HG02642 (cell line): ENCODE measurements at regions not wholly inside any gene's neighbourhood (a gene's known extent, or its start where the extent isn't known, plus 50 kb on each side); places are given as distances from the start of the nearest gene placed in this dataset.

ENCODE experiments used
- ATAC-seq: cut with Tn5 transposase; IDR thresholded peaks from one replicate; pipeline ENCODE4 v1.9.1; 2021; ENCODE audit warnings: mild to moderate bottlenecking; ENCODE audit not compliant: unreplicated experiment, poor library complexity

- no peak for ATAC-seq
Observed at GRCh38 chr2:236403125-236403524, 138.9 kb upstream of the ASB18 start.

DNA sequence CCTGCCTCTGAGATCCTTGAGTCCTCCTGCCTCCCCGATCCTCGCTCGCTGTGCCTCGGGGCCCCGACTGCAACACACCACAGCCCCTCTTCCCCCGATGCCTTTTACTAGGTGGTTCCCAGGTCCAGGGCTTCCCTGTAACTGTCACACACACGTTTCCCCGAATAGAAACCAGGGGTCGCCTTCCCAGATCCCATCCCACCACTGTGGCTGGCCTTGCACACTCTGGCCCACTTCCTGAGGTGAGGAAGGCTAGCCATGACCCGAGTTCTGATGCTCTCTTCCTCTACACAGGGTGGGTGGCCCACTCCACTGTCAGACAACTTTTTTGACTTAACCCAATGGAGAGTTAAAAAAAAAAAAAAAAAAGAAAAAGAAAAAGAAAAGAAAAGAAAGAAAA lies 139.6 kb upstream of the ASB18 start:
- ATAC-seq: no peak

GRCh38 chr2:236404346-236404745 lies 140.1 kb upstream of the ASB18 start:
- ATAC-seq: no peak

DNA sequence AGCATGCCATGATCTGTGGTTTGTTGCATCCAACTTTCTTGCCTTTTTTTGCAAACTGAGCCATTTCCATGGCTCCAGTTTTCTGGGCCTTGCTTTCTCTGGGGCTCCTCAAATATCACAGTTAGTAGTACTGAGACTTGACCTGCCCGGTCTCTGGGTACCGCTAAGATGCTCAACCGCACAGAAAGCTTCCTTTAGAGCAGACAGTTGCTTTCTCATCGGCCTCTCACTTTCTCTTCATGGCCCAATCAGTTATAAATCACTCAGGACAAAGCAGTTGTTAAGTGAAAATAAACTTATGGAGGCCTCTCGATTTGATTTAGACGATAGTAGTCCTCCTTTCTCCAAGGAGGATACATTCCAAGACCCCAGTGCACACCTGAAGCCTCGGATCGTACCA lies 141.2 kb upstream of the ASB18 start:
- no peak for ATAC-seq

- ATAC-seq: no peak
Observed at GRCh38 chr2:236408090-236408489, 143.9 kb upstream of the ASB18 start.

GRCh38 chr2:236408786-236409185 lies 144.6 kb upstream of the ASB18 start:
- ATAC-seq: no peak

GRCh38 chr2:236415684-236416444 lies 151.7 kb upstream of the ASB18 start:
- no peak for ATAC-seq

GRCh38 chr2:236417150-236417549 lies 152.5 kb upstream of the ACKR3 start:
- ATAC-seq: no peak

DNA sequence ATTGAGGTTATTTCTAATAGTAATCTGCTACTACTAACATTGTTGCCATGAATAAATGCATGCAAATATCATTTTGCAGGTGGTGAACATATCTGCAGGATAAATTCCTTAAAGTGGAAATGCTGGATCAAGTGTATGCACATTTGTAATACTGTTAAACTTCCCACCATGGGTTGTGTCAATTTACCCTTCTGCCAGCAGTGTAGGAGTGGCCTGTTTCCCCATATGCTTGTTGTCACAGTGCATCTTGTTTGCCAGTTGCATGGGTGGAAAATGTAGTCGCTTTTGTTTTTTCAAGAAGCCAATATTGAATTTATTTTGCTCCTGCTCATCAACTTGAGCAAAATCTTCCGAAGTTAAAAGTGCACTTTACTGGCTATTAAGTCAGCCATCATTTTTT lies 139.0 kb upstream of the ACKR3 start:
- no peak for ATAC-seq

DNA sequence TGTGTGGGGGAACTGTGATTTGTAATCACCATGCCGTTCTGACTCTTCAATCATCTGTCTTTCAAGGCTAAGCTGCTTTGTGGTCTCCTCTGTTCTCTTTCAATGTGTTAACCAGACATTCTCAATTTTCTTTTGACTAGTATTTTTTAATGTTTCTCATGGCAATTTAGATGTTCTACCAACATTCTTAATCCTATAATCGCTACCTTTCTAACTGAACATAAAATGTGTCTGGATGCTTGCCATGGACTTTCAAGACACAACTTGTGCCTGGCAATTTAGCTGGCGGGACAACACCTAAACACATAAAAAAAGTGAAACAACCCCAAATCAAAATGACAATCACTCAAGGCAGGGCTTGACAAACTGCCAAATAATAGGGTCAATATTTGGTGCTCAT lies 135.0 kb upstream of the ACKR3 start:
- ATAC-seq: no peak

DNA sequence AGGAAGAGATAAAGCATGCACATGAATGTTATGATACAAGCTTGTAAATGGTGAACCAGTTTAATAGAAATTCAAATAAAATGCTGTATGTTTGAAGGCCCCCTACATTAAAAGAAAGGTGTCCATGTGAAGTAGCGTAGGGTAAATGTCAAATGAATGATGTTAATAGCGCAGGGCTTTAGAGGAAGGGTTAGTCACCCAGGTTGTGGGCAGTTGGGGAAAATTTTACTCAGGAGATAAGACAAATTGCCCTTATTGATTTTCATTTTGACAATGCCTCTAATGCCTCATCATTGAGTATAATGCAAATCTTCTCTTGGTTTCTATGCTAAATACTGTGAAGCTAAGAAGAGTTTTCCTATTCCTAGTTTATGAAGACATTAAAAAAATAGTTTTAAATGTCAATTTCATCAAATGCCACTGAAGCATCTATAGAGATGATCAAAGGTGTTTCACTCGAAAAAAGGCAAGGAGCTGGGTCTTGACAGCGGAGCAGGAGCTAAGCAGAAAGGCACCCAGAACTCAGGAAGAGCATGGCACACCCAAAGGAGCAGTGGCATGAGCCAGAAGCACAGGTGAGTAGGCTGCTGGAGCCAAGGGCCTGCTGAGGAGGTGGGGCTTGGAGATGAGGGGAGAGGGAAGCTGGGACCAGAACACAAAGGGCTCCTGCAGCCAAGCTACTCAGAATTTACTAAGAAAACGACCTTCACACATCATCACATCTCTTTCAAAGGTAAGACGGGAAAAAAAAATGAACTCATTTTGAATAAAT lies 129.3 kb upstream of the ACKR3 start:
- ATAC-seq: no peak

GRCh38 chr2:236444187-236444586 lies 125.4 kb upstream of the ACKR3 start:
- ATAC-seq: no peak

- no peak for ATAC-seq
Observed at GRCh38 chr2:236445678-236446077, 123.9 kb upstream of the ACKR3 start.

DNA sequence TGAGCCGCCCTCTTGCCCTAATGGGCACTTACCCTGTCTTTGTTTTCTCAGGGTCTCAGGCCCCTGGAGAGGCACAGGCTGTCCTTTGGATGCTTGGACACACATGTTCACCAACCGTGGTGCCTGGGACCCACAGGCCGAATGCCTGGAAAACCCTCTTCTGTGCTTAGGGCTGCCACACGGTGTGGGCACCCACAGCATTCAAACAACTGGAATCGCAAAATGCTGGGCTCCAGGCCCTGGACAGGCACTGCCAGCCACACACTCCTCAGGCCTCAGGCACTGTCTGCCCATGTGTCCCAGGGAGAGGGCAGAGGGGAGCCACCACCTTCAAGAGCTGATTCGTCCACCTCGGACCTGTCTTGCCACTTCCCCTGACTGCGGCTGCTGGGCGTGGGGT lies 123.1 kb upstream of the ACKR3 start:
- ATAC-seq: no peak

DNA sequence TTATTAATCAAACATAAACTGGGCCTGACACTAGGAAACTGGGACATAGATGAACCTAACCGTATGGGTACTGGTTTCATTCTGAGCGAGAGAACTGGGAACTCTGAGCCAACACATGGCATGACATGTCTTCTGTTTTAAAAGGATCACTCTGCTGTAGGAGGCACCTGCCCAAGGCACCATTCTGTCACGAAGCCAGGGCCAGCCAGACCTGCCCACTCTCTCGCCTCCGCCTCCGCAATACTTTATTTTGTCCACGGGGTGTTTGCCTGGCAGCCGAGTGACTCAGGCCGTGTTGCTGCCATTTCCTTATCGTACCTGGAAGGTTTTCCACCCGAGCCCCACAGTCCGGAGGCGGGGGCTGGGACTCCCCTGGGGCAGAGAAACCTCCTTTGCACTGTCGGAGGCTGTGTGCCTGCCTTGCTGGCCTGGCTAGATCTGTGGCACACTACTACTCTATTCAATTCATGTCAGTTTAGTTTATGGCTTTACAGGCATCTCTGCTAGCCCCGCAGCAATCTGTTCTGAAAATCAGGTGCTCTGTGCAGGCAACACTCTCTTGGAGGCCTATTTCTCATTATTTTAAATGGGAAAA lies 120.4 kb upstream of the ACKR3 start:
- ATAC-seq: no peak

DNA sequence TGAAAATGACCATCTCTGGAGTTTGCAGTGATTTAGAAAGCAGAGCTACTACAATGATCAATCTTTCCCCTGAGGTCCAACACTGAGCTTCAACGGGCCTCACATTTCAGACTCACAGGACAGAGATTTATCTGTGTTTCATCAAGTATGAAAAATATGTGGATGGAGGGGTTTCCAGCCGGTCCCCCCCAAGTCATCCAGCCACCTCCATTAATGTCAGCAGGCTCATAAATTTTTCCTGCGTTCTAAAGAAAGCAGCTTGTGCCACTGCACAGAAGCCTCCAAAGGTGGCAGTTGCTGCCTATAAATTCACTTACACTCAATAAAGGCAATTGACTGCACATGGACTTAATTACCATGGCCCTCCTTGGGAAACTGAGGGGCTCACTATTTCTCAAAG lies 117.4 kb upstream of the ACKR3 start:
- ATAC-seq: no peak

DNA sequence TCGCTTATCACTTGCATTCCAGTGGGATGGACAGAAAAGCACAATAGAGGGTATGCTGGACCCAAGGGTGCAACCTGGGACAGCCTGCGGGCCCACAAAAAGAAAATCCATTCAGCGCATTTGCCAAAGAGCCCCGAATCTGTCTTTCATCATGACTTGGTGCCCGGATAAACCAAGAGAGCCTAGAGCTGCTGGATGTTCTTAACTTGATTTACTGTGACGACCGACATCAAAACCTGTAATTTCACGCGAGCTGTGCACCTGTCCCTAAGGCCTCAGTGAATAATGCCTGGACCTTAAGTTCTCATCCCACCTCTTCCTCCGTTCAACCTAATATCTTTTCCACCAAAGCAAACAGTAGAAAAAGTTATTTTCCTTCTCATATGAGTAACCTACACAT lies 115.5 kb upstream of the ACKR3 start:
- ATAC-seq: no peak

DNA sequence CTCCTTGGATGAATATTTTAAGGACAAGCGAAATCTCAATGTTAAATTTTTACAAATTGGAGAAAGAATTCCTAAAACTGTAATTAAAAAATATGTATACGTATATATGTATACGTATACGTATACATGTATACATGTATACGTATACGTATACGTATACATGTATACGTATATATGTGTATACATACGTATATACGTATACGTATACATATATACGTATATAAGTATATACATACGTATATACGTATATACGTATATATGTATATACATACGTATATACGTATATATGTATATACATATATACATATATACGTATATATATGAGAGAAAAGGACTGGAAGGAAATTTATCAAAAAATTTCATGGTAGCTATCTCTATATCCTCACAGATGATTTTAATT lies 110.2 kb upstream of the ACKR3 start:
- ATAC-seq: no peak

- no peak for ATAC-seq
Observed at GRCh38 chr2:236464140-236464539, 105.5 kb upstream of the ACKR3 start.

- ATAC-seq: no peak
Observed at GRCh38 chr2:236472720-236473495, 96.7 kb upstream of the ACKR3 start.

GRCh38 chr2:236473691-236474090 lies 95.9 kb upstream of the ACKR3 start:
- ATAC-seq: no peak
